ENCODE measurements at regions not wholly inside any gene's neighbourhood (a gene's known extent, or its start where the extent isn't known, plus 50 kb on each side); places are given as distances from the start of the nearest gene placed in this dataset.

DNA sequence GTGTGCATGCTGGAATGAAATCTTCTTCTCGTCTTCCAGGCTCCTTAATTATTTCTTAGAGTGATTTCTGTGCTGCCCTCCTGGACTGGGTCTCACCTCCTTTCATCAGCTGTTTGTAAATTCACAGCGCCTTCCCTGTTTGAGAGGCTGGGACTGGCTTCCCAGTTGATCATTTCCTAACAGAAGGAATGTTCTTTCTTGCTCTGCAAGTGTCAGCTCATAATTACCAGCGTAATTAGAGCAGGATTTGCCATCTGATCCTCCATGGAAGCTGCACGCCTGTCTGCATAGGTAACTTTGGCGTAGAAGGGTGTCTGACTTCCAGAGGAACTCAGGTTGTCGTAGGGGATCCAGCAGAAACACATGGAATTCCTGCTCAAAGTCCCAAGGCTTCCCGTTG lies 375.0 kb upstream of the EEF2KMT start:
- H3K36me3 ChIP-seq: no peaks in the 10 kb centered on the region
- DNase-seq: no peak
- H3K9me3 ChIP-seq: no peaks in the 10 kb centered on the region
- H3K4me3 ChIP-seq: no peak overlapping the region
- H3K9ac ChIP-seq (ENCODE audit: low read depth in 2 of 2, low read length in 2 of 2): no peak overlapping the region
- intact Hi-C loops (cut with DNase I): no loop called here
- no peak overlapping the region for H3K27ac ChIP-seq
- TF ChIP-seq, protein P1, sequence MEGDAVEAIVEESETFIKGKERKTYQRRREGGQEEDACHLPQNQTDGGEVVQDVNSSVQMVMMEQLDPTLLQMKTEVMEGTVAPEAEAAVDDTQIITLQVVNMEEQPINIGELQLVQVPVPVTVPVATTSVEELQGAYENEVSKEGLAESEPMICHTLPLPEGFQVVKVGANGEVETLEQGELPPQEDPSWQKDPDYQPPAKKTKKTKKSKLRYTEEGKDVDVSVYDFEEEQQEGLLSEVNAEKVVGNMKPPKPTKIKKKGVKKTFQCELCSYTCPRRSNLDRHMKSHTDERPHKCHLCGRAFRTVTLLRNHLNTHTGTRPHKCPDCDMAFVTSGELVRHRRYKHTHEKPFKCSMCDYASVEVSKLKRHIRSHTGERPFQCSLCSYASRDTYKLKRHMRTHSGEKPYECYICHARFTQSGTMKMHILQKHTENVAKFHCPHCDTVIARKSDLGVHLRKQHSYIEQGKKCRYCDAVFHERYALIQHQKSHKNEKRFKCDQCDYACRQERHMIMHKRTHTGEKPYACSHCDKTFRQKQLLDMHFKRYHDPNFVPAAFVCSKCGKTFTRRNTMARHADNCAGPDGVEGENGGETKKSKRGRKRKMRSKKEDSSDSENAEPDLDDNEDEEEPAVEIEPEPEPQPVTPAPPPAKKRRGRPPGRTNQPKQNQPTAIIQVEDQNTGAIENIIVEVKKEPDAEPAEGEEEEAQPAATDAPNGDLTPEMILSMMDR (IDR thresholded peaks at IDR 0.05): no peak
- H3K27me3 ChIP-seq: no peaks in the 10 kb centered on the region
- no peaks in the 10 kb centered on the region for H3K4me1 ChIP-seq

DNA sequence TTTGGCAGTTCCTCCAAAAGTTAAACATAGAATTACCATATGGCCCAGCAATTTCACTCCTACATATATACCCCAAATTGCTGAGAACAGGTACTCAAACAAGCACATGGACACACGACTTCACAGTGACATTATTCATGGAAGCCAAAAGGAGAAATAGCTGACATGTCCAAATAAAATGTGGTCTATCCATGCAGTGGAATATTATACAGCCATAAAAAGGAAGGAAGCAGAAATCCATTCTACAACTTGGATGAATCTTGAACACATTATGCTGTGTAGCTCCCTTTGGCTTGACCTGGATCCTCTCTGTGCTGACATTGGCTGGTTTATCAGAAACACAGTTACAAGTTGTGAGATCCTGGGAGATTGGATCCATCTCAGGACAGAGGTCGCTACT lies 370.9 kb upstream of the EEF2KMT start:
- intact Hi-C loops (cut with DNase I): no loop called here
- H3K9me3 ChIP-seq: no peaks in the 10 kb centered on the region
- H3K27ac ChIP-seq: no peak overlapping the region
- H3K4me3 ChIP-seq: no peak overlapping the region
- H3K9ac ChIP-seq (ENCODE audit: low read depth in 2 of 2, low read length in 2 of 2): no peak overlapping the region
- TF ChIP-seq, protein P1 (IDR thresholded peaks at IDR 0.05): no peak
- H3K36me3 ChIP-seq: no peaks in the 10 kb centered on the region
- H3K27me3 ChIP-seq: no peaks in the 10 kb centered on the region
- H3K4me1 ChIP-seq: no peaks in the 10 kb centered on the region
- DNase-seq: no peak

DNA sequence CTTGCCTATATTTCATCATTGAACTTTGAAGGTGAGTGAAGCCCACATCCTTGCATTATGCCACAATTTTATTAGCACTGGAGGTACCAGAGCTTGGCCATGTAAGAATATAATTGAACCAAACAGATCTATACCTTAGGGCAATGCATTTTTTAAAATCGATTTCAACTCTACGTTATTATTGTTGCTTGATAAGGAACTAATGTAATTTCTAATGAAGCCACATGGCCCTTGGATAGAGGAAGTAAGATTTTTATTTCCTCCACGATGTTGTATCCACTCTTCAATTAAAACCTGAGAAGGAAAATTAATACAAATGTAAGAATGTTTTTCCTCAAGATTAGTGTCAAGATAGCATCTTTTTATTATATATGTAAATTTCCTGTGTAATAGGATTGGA lies 370.0 kb upstream of the EEF2KMT start:
- Histone ChIP-seq H3K36me3 (no peaks in the 10 kb centered on the region), H3K27ac (no peak overlapping the region), H3K9me3 (no peaks in the 10 kb centered on the region), H3K4me1 (no peaks in the 10 kb centered on the region), H3K27me3 (no peaks in the 10 kb centered on the region), H3K9ac (ENCODE audit: low read depth in 2 of 2, low read length in 2 of 2) (no peak overlapping the region), H3K4me3 (no peak overlapping the region)
- TF ChIP-seq, protein P1 (IDR thresholded peaks at IDR 0.05): no peak
- intact Hi-C loops (cut with DNase I): no loop called here
- DNase-seq: no peak

DNA sequence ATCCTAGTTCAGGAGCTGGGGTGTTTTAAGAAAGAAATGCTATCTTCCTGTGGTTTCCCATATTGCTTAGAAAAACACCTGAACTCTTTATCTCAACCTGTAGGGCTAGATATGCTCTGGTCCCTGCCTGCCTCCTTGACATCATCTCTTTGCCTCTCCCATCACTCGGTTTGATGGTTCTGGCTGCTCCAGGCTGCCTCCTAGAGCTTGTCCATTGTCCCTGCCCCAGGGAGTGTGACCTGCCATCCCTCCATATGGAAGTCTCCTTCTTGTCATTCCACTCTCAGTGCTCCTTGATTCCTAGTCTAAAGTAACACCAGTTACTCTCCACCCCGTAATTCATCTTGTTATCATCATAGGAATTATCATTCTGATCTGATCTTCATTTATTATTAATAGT lies 369.0 kb upstream of the EEF2KMT start:
- no peak overlapping the region for H3K9ac ChIP-seq (ENCODE audit: low read depth in 2 of 2, low read length in 2 of 2)
- H3K36me3 ChIP-seq: no peaks in the 10 kb centered on the region
- no peak overlapping the region for H3K4me3 ChIP-seq
- no peaks in the 10 kb centered on the region for H3K9me3 ChIP-seq
- TF ChIP-seq, protein P1 (IDR thresholded peaks at IDR 0.05): no peak
- no peak for DNase-seq
- intact Hi-C loops (cut with DNase I): no loop called here
- no peaks in the 10 kb centered on the region for H3K27me3 ChIP-seq
- H3K27ac ChIP-seq: no peak overlapping the region
- H3K4me1 ChIP-seq: no peaks in the 10 kb centered on the region

DNA sequence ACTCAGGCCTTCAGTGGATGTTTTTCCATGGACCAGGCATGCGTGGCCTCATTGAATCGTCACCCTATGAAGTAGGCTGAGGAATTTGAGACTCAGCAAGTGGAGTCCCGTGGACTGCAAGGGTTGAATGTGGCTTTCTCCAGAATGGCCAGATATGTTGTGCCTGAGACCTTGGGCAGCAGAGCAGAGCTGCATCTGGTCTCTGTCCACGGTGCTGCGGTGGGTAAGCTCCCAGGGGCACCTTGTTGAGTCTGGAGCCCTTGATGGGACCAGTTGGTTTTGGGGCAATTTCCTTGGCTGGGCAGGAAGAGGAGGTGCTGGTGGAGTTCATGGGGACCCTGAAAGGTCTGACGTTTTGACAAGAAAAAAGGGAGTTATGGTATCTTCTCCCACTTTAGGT lies 368.1 kb upstream of the EEF2KMT start:
- Histone ChIP-seq H3K36me3 (no peaks in the 10 kb centered on the region), H3K9me3 (no peaks in the 10 kb centered on the region), H3K27me3 (no peaks in the 10 kb centered on the region), H3K9ac (ENCODE audit: low read depth in 2 of 2, low read length in 2 of 2) (no peak overlapping the region), H3K4me3 (no peak overlapping the region), H3K27ac (no peak overlapping the region), H3K4me1 (no peaks in the 10 kb centered on the region)
- intact Hi-C loops (cut with DNase I): no loop called here
- TF ChIP-seq, protein P1 (IDR thresholded peaks at IDR 0.05): no peak
- DNase-seq: no peak

DNA sequence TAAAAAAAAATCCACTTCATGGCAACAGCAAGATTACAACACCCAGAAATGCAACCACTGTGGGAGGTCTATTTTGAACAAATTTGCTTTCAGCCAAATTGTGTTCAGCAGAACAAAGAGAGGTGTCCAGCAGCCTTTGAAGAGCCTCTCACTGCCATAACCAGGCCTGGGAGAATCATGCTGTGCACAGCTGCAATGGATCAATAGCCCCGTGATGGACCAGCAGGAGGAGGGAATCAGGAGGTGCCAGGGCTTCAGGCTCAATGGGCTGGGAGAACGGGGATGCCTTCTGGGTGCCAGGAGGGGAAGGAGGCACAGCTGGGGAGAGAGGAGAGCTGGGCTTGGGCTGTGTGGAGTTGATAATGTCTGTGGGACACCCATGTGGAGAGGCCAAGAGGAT lies 366.2 kb upstream of the EEF2KMT start:
- DNase-seq: no peak
- no peak overlapping the region for H3K9ac ChIP-seq (ENCODE audit: low read depth in 2 of 2, low read length in 2 of 2)
- intact Hi-C loops (cut with DNase I): no loop called here
- no peaks in the 10 kb centered on the region for H3K36me3 ChIP-seq
- no peaks in the 10 kb centered on the region for H3K9me3 ChIP-seq
- H3K27ac ChIP-seq: no peak overlapping the region
- H3K4me3 ChIP-seq: no peak overlapping the region
- H3K4me1 ChIP-seq: no peaks in the 10 kb centered on the region
- no peaks in the 10 kb centered on the region for H3K27me3 ChIP-seq
- TF ChIP-seq, protein P1 (IDR thresholded peaks at IDR 0.05): no peak

Measured in colonic mucosa (tissue), 4 donors.